Endodermal cell (in vitro differentiated cells): ENCODE measurements at regions not wholly inside any gene's neighbourhood (a gene's known extent, or its start where the extent isn't known, plus 50 kb on each side); places are given as distances from the start of the nearest gene placed in this dataset.

ENCODE experiments used
- DNase-seq: peaks from one replicate; pipeline ENCODE4 v3.0.0-alpha.2; 2017
- H3K27ac ChIP-seq: 2 replicates; pipeline ENCODE4 v1.5.1; 2013; ENCODE audit warnings: mild to moderate bottlenecking, low read depth, low read length, moderate library complexity
- H3K27me3 ChIP-seq: 2 replicates; pipeline ENCODE4 v1.6.1; 2013; ENCODE audit warnings: mild to moderate bottlenecking, low read length, moderate library complexity; ENCODE audit not compliant: insufficient read depth, control insufficient read depth, poor library complexity, severe bottlenecking
- H3K36me3 ChIP-seq: 2 replicates; pipeline ENCODE4 v1.7.0; 2013; ENCODE audit warnings: mild to moderate bottlenecking, low read length, moderate library complexity; ENCODE audit not compliant: control insufficient read depth, insufficient read depth
- H3K4me1 ChIP-seq: one replicate; pipeline ENCODE4 v1.7.0; 2013; ENCODE audit warnings: low read length; ENCODE audit not compliant: control insufficient read depth, insufficient read depth
- H3K4me3 ChIP-seq: 2 replicates; pipeline ENCODE4 v1.5.1; 2013; ENCODE audit warnings: mild to moderate bottlenecking, low read length, moderate library complexity
- H3K9ac ChIP-seq: 2 replicates; pipeline ENCODE4 v1.6.1; 2013; ENCODE audit warnings: mild to moderate bottlenecking, low read length, moderate library complexity; ENCODE audit not compliant: poor library complexity, severe bottlenecking; ENCODE audit errors: extremely low read depth
- H3K9me3 ChIP-seq: 2 replicates; pipeline ENCODE4 v1.6.1; 2013; ENCODE audit warnings: mild to moderate bottlenecking, low read length, moderate library complexity; ENCODE audit not compliant: control insufficient read depth
- H3K27ac Mint-ChIP-seq: 2 replicates; pipeline ENCODE4 v1.8.0; 2020; ENCODE audit warnings: mixed read lengths
- H3K27me3 Mint-ChIP-seq: 2 replicates; pipeline ENCODE4 v1.8.0; 2021; ENCODE audit warnings: mild to moderate bottlenecking, mixed read lengths; ENCODE audit not compliant: insufficient read depth
- H3K36me3 Mint-ChIP-seq: 2 replicates; pipeline ENCODE4 v1.8.0; 2020; ENCODE audit warnings: low read depth, mixed read lengths
- H3K4me1 Mint-ChIP-seq: 2 replicates; pipeline ENCODE4 v1.8.0; 2020; ENCODE audit warnings: mixed read lengths
- H3K4me3 Mint-ChIP-seq: 2 replicates; pipeline ENCODE4 v1.8.0; 2020; ENCODE audit warnings: mild to moderate bottlenecking, moderate library complexity, mixed read lengths
- H3K9me3 Mint-ChIP-seq: 2 replicates; pipeline ENCODE4 v1.8.0; 2020; ENCODE audit warnings: mild to moderate bottlenecking, mixed read lengths
- CTCF ChIP-seq: fragments of 200-600 bp; sonication (generic); conservative IDR thresholded peaks from 2 replicates; pipeline ENCODE4 v1.5.0; 2021; ENCODE audit warnings: antibody characterized with exemption, mild to moderate bottlenecking
- whole genome bisulfite sequencing, 2 experiments: methylation state at CpG; one replicate each; pipeline versions ENCODE4 v1.1.5 to v1.1.7; 2013; ENCODE audit warnings: missing lambda C conversion rate in 2 of 2, mixed read lengths in 1 of 2; ENCODE audit not compliant: insufficient coverage in 1 of 2, insufficient read length in 1 of 2; 5-methylcytosine and 5-hydroxymethylcytosine counted together

- peaks cover 12% of the 10 kb centered on the region for H3K27me3 Mint-ChIP-seq
- Histone ChIP-seq H3K4me3 (no peak overlapping the region), H3K4me1 (no peaks in the 10 kb centered on the region), H3K27ac (no peak overlapping the region), H3K36me3 (no peaks in the 10 kb centered on the region), H3K27me3 (no peaks in the 10 kb centered on the region), H3K9ac (no peak overlapping the region), H3K9me3 (no peaks in the 10 kb centered on the region)
- H3K4me1 Mint-ChIP-seq, result no peaks in the 10 kb centered on the region
- no peaks in the 10 kb centered on the region for H3K9me3 Mint-ChIP-seq
- H3K4me3 Mint-ChIP-seq, result no peak overlapping the region
- no peak for TF ChIP-seq CTCF
- DNase-seq, result no peak
- WGBS, 2 experiments, result 91 to 94% methylated on average over 18 to 27 of the region's 27 CpGs
- H3K36me3 Mint-ChIP-seq, result no peaks in the 10 kb centered on the region
- no peak overlapping the region for H3K27ac Mint-ChIP-seq
These were observed 115.3 kb upstream of the IRX2 start for GRCh38 chr5:2866662-2867372.

- H3K9me3 ChIP-seq, result no peaks in the 10 kb centered on the region
These were observed 114.4 kb upstream of the IRX2 start for GRCh38 chr5:2865856-2866255.

GRCh38 chr5:2864515-2865105 lies 113.1 kb upstream of the IRX2 start:
- Histone ChIP-seq H3K4me3 (no peak overlapping the region), H3K36me3 (no peaks in the 10 kb centered on the region), H3K27me3 (no peaks in the 10 kb centered on the region), H3K27ac (no peak overlapping the region), H3K9me3 (no peaks in the 10 kb centered on the region), H3K9ac (no peak overlapping the region), H3K4me1 (no peaks in the 10 kb centered on the region)
- H3K27me3 Mint-ChIP-seq, result peaks cover 12% of the 10 kb centered on the region
- 76 to 91% methylated on average over 8 to 14 of the region's 14 CpGs for WGBS, 2 experiments
- H3K27ac Mint-ChIP-seq, result no peak overlapping the region
- no peak for TF ChIP-seq CTCF
- H3K36me3 Mint-ChIP-seq, result no peaks in the 10 kb centered on the region
- no peaks in the 10 kb centered on the region for H3K4me1 Mint-ChIP-seq
- H3K4me3 Mint-ChIP-seq, result no peak overlapping the region
- no peak for DNase-seq
- H3K9me3 Mint-ChIP-seq, result no peaks in the 10 kb centered on the region

More at GRCh38 chr5:2865856-2866255, 114.4 kb upstream of the IRX2 start:
- Histone ChIP-seq H3K4me1 (no peaks in the 10 kb centered on the region), H3K9ac (no peak overlapping the region), H3K27ac (no peak overlapping the region), H3K4me3 (no peak overlapping the region), H3K36me3 (no peaks in the 10 kb centered on the region), H3K27me3 (no peaks in the 10 kb centered on the region)
- Mint-ChIP-seq H3K9me3 (no peaks in the 10 kb centered on the region), H3K4me3 (no peak overlapping the region), H3K36me3 (no peaks in the 10 kb centered on the region), H3K4me1 (no peaks in the 10 kb centered on the region), H3K27ac (no peak overlapping the region), H3K27me3 (peaks cover 12% of the 10 kb centered on the region)
- no peak for DNase-seq
- no peak for TF ChIP-seq CTCF
- 93 to 95% methylated on average over 11 to 12 of the region's 12 CpGs for WGBS, 2 experiments
